Muscle of back (tissue), 3 donors: ENCODE measurements at regions not wholly inside any gene's neighbourhood (a gene's known extent, or its start where the extent isn't known, plus 50 kb on each side); places are given as distances from the start of the nearest gene placed in this dataset.

Experiments used
- DNase-seq, 3 donors: peaks; one replicate each; pipeline versions ENCODE4 v3.0.0 to v3.0.0-alpha.2; 2013

DNA sequence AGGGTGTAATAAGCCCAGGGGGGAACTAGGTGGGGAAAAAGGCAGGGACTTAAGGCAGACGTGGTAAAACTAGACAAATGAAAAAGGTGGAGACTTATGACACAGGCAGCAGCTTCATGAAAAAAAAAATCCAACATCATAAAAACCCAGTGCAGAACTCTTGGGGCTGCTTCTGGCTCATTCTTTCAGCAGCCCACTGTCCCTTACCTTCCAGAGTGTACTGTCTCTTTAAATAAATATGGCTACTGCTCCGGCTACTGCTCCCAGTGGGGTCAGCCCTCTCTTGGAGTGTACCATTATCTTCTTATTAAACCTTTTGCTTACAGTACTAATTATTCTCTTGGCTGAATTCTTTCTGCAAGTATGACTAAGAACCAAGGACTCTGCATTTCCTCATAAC, 699.5 kb downstream of the DSC3 start:
- no peak for DNase-seq

DNA sequence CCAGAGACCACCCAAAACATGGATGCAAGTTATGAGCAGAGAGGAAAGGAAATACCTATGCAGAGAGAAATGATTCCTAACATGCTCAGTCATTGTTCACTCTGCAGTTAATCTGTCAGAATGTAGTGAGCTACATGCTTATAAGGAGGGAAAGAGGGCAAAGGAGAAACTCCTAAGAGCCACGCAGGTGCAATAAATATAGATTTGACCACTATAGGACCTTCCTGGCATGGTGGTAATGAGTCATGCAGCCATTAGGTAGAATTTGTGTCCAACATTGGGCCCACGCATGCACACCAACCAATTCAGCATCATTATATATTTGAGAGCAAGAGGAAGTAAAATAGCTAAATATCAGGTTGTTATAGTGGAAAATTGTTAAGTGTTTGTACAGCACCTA, 699.9 kb downstream of the DSC3 start:
- DNase-seq = no peak

DNA sequence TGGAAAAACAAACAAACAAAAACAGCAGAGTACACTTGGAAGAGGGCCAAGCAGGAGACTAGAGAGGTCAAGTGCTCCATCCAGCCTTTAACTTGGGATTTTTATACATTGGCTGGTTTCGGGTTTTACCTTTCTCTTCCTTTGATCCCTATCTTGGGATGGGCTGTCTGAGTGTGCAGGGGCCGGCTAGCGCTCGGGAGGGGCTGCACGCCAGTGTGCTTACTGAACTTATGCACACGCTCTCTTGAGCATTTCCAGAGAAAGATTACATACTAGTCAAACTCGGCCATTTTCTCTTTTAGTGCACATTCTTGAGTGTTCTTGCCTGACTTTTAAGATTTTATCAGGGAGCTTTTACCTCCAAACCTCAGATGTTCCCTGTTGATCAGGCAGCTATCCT, 707.8 kb downstream of the DSC3 start:
- DNase-seq = no peak

DNA sequence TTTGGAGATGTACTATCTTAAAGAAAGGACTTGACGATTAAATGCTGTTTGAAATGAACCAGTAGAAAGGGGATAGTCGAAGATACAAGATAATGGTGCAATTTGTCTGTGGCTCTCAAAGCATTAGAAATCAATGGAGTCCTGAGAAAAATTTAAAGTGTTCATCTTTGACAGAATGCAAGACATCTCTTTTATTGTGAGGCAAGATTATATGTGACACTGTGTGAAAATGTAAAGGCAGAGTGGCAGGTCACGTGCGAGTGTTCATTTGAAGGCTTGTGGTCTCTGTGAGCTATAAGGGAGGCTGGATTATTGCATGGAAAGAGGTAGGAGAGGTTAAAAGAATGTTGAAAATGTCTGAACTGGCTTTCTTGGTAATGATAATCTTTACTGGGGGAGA, 709.2 kb downstream of the DSC3 start:
- no peak for DNase-seq

DNA sequence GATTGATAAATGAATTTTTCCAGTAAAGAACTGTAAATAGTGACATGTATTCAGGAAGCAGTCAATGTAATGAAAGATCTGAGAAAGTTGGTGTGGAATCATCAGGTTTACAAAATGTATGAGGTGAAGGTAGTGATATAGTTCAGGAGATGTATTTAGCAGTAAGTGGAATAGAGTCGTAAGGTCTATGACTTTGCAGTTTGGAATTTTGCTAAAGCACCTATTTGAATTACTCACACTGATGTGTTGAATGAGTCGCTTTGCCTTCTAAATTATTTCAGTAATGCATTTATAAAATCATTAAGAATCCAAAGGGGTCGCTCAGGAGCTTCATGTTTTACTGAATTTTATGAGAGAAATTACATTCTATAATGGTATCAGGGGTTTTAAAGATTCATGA, 713.7 kb downstream of the DSC3 start:
- DNase-seq = no peak

DNA sequence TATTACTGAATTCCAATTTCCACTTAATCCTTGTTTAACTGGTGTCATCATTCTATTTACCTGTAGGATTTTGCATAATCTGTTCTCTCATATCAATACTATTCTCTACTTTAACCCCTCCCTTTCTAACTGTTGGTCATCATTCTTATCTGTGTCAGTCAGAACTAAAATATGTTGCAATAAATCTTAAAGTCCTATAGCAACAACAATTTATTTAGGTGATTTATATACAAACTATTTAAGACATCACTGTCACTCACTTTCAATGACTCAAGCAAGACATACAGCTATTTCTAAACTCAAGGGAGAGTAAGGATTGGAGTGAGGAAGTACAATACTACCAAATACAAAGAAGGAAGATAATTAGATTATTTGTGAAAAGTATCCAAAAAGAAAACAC, 740.4 kb downstream of the DSC3 start:
- no peak for DNase-seq

DNA sequence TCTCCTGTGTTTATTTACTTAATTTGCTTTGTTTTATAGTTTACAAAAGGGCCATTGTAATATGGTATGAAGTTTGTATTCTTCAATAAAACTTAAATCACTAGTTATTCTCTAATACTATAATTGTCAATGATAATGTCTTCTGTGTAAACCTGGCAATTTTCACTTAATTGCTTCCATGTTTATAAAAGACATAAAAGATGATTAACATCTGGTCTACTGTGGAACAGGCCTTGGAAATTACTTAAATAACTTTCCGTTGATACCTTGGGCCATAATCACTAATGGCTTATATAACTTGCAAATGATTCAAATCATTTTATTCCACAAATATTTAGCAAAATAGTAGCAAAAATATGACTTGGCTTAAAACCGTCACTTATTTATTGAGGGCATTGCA, 743.8 kb downstream of the DSC3 start:
- no peak for DNase-seq

DNA sequence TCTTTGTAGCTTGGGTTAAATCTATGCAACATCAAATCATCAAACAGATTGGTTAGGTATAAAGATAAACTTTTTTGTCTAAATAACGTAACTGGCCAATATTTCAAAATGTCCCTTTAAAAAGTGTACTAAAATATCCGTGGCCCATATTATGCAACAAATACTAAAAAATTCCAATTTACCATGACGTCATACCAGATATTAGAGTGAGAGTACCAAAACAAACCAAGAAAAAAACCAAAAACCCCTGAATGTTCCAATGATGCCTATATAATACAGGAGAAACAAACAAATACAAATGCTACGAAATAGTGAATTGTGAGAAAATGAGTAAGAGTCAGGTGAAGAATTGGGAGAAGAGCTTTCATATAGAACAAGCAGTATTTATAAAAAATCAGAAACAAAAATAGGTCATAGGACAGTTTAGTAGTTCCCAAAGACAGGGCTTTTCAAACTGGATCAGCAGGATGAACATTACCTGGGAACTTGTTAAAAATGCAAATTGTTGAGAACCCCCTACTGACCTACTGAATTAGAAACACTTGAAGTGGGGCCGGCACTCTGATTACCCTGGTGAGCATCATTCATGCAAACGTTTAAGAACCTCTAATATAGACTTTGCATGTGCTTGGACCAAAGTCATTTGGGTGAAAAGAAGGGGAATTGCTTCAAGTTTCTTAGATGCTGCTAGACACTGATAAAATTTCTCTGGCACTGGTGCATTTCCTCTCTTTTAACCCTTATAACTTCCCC, 753.7 kb downstream of the DSC3 start:
- no peak for DNase-seq

DNA sequence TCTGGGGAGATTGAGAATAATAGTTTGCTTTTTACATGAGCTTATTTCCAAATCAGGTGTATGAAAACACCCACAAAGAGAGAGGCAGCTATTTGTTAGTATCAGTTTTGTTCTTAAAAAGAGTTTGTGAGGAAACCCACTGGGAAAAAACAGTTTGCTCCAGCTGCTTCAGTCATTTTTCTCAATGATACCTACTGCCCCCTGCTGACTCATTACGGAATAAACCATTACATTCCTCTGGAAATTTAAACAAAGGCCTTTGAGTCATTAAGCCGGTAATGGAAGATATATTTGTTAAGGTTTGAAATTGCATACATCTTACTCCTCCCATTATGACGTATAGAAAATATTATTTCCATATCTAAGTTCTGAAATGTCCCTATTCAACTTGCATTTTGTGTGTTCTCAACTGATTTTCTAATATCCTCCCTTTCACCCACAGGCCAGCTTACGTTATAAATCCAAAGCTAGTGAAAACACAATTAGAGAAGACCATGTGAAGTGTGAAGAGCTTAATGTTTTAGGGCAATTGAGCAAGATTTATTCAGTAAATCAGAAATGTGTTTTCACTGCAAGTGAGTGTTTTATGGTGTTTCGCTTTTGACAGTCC, 761.6 kb downstream of the DSC3 start:
- DNase-seq = peak; percentile 38 to 72 (median 43)

DNA sequence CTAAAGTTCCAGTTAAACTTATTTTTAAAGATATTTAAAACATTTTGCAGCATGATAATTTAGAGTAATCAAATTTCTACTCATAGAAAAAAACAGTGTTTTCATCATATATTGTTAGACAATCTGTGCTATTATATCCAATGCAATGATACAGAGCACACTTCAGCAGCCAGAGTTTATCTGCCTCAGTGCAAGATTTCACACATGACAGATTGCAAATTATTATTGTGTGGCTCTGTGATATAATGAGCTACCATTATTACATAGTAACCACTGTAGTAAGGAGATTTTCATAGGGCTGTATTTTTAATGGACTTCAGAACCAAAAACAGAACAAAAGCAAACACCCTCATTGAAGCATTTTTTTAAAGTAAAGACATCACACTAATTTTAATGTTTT, 762.4 kb downstream of the DSC3 start:
- DNase-seq = no peak

DNA sequence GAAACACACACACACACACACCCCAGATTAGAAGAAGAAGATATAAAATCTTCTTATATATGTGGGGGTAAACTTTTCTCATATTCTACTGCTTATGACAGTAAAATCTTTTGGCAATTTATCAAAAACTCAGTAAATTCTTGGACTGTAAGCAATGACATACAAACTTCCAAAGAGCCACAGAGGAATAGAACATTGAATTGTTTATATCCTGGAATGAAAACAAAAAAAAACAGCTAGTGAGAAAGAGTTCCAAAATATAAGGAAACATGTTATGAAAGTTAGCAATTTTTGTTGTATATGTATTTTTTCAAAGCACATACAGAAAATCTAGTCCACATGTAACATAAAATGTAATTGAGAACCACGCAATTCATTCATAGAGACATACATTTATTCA, 764.9 kb downstream of the DSC3 start:
- peak in 2 of 3 donors; percentile 39 to 80 for DNase-seq

DNA sequence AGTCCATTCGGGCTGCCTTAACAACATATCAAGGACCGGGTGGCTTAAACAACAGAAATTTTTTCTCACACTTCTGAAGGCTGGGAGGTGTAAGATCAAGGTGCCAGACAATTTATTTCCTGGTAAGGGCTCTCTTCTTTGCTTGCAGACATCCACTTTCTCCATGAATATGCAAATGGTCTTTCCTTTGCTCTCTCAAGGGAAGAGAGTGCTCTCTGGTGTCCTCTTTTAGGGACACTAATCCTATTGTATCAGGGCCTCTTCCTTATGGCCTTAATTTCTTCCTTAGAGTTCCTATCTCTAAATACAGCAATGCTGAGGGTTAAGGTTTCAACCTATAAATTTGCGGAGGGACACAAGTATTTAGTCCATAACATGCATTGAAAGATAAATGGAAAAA, 770.8 kb downstream of the DSC3 start:
- no peak for DNase-seq

DNA sequence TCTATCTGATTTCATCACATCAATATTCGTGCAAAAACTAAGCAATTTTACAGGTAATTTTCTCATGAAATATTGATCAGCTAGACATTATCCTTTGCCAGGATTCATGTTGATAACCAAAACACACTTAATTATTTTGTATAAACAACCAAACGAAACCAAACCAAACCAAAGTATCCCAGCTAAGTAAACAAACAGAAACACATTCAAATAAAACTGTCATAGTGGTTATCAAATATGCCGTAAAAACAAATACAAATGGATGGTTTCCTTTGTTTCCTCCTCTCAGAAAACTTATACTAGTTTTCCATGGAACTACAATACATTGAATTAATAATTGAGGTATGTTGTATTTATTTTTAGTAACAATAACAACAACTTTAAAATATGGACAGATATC, 777.4 kb downstream of the DSC3 start:
- no peak for DNase-seq

DNA sequence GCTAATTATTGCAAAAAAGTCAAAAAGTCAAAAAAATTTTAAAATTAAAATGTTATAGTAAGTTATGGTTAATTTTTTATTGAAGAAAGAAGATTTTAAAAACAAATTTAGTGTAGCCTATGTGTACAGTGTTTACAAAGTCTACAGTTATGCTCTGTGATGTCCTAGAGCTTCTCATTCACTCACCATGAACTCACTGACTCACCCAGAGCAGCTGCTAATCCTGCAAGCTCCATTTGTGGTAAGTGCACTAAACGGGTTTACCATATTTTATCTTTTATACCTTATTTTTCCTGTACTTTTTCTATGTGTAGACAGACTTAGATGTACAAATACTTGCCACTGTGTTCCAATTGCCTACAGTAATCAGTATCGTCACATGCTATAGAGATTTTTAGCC, 788.2 kb downstream of the DSC3 start:
- DNase-seq = no peak

DNA sequence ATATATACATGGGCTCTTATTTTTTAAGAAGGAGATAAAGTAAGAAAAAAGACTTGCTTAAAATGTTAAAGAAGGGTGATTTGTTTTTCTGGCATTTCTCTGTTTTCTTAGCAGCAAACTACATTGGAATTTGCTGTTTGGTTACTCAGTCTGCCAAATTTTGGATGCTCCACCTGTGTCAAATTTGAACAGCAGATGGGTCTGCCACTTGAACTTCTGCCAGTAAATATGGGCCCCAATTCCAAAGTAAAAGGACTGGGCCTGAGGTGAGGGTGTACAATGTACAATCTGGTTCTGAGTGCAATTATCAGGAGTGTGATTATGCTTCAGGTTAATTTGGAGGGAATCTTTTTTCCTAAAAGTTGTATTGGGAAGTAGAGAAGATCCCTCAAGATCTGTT, 794.5 kb downstream of the DSC3 start:
- peak in 1 of 3 donors; percentile 13 for DNase-seq

DNA sequence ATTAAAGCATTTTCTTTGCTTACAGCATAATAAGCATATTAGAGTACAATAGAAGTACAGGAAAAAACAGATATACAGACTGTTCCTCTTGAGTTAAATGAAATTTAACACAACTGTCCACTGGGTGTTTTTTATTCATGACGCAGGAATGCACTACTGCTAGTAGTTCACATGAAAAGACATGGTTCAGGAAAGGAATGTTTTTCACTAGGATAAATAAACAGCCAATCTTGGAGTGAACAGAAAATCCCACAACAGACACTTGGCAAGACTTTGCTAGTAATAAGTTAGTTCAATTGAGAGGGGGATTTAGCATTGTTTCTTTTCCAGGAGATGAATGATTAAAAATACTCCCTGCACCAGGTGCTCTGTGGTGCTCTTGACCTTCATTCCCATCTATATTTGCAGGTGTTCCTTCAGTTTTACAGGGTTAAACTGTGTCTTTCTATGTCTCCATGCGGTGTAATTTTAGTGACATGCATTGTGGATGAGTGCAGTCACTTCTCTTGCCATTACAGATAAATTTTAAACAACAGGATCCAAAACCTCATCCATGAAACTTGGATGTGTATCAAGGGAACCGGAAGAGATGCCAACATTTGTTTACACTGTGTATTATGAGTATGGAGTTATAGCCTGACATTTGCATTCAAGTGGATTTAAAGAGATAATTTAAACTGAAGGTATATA, 796.6 kb downstream of the DSC3 start:
- DNase-seq = peak; percentile 41 to 83 (median 47)

DNA sequence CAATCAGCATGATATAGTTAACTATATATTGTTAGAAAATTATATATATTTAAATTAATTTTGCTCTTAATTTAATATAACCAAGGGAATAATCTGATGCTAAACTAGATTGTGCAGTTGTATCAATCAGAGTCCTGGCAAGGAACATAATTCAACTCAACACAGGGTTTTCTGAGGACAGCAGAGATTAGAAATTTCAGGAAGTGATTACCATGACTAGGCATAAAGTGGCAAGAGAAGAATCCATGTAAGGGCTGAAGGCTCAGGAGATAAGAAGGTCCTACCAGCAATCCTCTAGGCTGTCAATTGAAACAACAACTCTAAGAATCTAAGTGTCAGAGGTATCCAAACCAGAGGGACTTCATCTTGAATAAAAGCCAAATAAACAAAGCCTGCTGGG, 807.8 kb downstream of the DSC3 start:
- DNase-seq = no peak

DNA sequence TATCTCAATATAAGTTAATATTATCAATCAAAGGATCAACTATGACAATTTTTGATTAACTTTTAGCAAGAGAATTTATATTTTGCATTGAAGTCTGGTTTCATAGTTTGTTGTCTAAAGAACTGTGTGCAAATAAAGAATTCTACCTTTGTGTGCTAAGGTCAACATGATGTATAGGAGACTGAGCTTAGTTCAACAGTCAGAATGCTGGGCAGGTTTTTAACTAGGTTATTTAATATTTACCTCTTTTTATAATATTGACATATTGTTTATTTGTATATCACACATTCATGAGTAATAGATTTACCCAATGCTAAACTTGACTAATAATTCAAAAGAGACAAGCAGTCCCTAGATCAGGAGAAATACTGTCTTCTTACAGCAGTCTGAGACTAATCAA, 831.4 kb downstream of the DSC3 start:
- DNase-seq = no peak

DNA sequence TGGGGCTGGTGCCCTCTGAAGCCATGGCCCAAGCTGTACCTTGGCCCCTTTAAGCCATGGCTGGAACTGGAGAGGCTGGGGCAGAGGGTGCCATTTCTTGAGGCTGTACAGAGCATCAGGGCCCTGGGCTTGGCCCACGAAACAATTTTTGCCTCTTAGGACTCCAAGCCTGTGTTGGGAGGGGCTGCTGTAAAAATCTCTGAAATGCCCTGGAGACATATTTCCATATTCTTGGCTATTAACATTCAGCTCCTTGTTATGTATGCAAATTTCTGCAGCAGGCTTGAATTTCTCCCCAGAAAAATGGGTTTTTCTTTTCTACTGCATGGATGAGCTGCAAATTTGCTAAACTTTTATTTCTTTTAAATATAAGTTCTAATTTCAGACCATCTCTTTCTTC, 834.0 kb downstream of the DSC3 start:
- DNase-seq = no peak

DNA sequence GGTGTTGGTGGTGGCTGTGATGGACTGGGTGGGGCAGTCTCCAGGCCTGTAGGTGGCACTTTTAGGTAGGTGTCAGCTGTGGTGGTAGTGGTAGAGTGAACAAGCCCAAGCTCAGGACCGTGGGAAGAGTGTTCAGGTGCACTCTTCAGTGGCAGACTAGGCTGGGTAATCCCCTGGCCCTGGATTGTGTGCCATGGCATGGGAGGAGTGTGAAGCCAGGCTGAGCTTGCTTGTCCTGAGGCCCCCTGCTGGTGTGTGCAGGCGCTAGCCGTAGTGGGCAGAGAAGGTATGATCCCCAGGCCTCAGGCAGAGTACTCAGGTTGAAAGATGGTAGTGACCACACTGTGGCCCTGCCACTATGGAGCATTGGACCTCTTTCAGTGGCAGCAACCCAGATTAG, 850.3 kb downstream of the DSC3 start:
- no peak for DNase-seq

DNA sequence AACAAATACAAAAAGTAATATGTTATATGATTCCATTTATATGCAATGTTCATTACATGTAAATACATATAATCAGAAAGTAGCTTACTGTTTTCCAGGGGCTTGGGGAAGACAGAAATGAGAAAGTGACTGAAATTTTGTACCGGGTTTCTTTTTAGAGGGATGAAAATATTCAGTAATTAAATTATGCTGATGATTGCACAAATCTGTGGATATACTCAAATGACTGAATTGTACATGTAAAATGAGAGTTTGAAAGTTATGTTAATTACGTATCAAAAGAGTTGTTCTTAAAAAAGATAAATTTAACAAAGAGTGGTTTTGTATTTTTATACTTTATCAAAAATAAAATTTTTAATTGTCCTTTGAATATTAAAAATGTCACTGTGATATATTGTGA, 856.3 kb downstream of the DSC3 start:
- no peak for DNase-seq

DNA sequence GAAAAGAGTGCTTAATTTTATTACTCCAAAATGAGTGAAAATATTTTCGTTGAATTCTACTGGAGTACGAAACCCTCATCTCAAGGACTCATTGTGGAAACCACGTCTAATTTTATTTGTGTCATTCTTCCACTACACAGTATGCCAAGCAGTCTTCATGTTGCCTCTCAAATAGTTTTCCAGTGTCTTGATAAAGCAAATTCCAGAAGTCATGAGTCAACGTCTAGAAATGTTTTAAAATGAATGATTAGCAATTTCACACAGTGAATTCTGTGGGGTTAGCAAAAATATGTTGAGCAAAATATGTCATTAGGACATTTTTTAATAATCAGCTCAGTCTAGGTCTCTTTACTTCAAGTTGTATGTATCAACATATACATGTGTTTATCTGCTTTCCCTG, 865.5 kb downstream of the DSC3 start:
- DNase-seq = peak in 1 of 3 donors; percentile 6

DNA sequence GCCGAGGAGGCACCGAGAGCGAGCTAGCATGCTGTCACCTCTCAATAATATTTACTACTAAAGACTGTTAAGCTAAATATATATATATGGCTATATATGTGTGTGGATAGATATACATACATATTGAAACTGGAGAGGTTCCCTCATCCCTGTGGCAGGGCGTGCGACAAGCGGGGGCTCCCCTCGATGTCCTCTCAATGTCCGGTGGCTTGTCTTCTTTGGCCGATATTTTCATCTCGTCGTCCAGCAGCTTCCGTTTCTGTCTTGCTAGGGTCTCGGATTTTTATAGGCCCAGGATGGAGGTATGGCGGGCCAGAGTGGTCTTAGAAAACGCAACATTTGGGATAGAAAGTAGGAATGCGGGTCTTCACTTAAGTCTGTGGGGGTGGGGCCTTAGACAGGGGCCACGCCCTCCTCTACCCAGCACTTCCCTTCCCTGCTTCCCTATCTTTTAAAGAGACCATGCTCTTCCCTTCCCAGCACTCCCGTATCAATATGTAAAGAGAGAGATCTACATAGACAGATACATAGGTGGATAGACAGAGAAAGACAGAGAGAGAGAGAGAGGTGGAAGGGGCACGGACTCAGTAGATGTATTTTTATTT, 866.8 kb downstream of the DSC3 start:
- no peak for DNase-seq
